ENCODE measurements at regions not wholly inside any gene's neighbourhood (a gene's known extent, or its start where the extent isn't known, plus 50 kb on each side); places are given as distances from the start of the nearest gene placed in this dataset.
"Not testable (repeated sequence)": the region's sequence is repeated elsewhere in the genome, so short reads cannot be mapped to it uniquely, and the experiment has no call there.

GRCh38 chr17:13812350-13812749 lies 210.6 kb upstream of the HS3ST3A1 start:
- POLR2A ChIA-PET: no interaction called here
- H3K36me3 Mint-ChIP-seq: no peaks in the 10 kb centered on the region

GRCh38 chr17:13813347-13814240 lies 211.9 kb upstream of the HS3ST3A1 start:
- H3K36me3 Mint-ChIP-seq: no peaks in the 10 kb centered on the region
- H3K27ac Mint-ChIP-seq: no peak overlapping the region
- ChIA-PET CTCF (interaction anchor here (0.6 kb wide), 1 partner anchor 25 kb away, joined by 4 read pairs; no protein-coding TSS in a partner anchor), POLR2A (no interaction called here)
- H3K27me3 Mint-ChIP-seq: no peaks in the 10 kb centered on the region
- H3K9me3 Mint-ChIP-seq: no peaks in the 10 kb centered on the region
- DNase-seq: no peak
- intact Hi-C loops (cut with micrococcal nuclease): no loop called here
- H3K4me1 Mint-ChIP-seq (ENCODE audit: low read depth): peaks cover 2% of the 10 kb centered on the region
- no peak overlapping the region for H3K4me3 Mint-ChIP-seq

More at GRCh38 chr17:13812350-13812749, 210.6 kb upstream of the HS3ST3A1 start:
- Mint-ChIP-seq H3K27ac (no peak overlapping the region), H3K4me3 (no peak overlapping the region), H3K4me1 (ENCODE audit: low read depth) (peaks cover 2% of the 10 kb centered on the region), H3K9me3 (no peaks in the 10 kb centered on the region), H3K27me3 (no peaks in the 10 kb centered on the region)
- CTCF ChIA-PET: no interaction called here
- intact Hi-C loops (cut with micrococcal nuclease): no loop called here
- no peak for DNase-seq

- Mint-ChIP-seq H3K27ac (no peak overlapping the region), H3K27me3 (no peaks in the 10 kb centered on the region), H3K4me1 (ENCODE audit: low read depth) (peaks cover 11% of the 10 kb centered on the region), H3K36me3 (peaks cover 3% of the 10 kb centered on the region), H3K9me3 (peaks cover 5% of the 10 kb centered on the region), H3K4me3 (no peak overlapping the region)
- intact Hi-C loops (cut with micrococcal nuclease): no loop called here
- DNase-seq: no peak
- ChIA-PET POLR2A (no interaction called here), CTCF (no interaction called here)
Observed at GRCh38 chr17:13822700-13823099, 221.0 kb upstream of the HS3ST3A1 start.

DNA sequence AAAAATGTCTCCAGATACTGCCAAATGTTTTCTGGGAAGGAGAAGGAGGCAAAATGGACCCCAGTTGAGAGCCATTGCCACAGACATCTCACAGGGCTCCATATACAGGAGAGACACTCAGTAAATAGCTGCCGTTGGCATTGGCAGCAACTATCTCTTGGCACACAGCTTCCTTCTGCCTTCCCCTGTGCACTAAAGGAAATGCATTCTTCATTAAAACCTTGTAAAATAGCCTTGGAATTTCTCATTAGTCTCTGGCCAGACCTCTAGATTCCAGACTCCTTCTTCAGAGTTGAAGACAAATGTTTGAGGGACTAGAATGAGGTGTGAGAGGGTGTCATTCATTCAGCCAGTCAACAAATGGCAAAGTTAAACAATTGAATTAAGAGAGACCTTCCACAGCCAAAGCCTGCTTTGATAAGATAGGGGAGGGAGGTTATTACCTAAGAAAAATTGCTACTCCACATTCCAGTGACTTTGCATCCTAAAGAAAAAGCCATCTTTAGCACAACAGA lies 223.9 kb upstream of the HS3ST3A1 start:
- CTCF ChIA-PET: no interaction called here
- no peak overlapping the region for H3K27ac Mint-ChIP-seq

GRCh38 chr17:13827118-13827517 lies 225.4 kb upstream of the HS3ST3A1 start:
- DNase-seq: no peak
- Mint-ChIP-seq H3K4me3 (no peak overlapping the region), H3K9me3 (peaks cover 9% of the 10 kb centered on the region), H3K4me1 (ENCODE audit: low read depth) (peaks cover 12% of the 10 kb centered on the region), H3K27ac (no peak overlapping the region), H3K36me3 (peaks cover 3% of the 10 kb centered on the region), H3K27me3 (no peaks in the 10 kb centered on the region)
- ChIA-PET POLR2A (interaction anchor here (1.0 kb wide), 1 partner anchor 474 kb away, joined by 3 read pairs; the partner anchor contains the start of gene HS3ST3B1), CTCF (no interaction called here)
- intact Hi-C loops (cut with micrococcal nuclease): no loop called here

More for the DNA sequence above, 223.9 kb upstream of the HS3ST3A1 start:
- no peak for DNase-seq
- intact Hi-C loops (cut with micrococcal nuclease): no loop called here
- Mint-ChIP-seq H3K4me3 (no peak overlapping the region), H3K4me1 (ENCODE audit: low read depth) (peaks cover 12% of the 10 kb centered on the region), H3K9me3 (peaks cover 9% of the 10 kb centered on the region), H3K27me3 (no peaks in the 10 kb centered on the region), H3K36me3 (peaks cover 3% of the 10 kb centered on the region)
- POLR2A ChIA-PET: no interaction called here

- POLR2A ChIA-PET: no interaction called here
- H3K27me3 Mint-ChIP-seq: no peaks in the 10 kb centered on the region
- CTCF ChIA-PET: no interaction called here
Observed at GRCh38 chr17:13833921-13834320, 232.2 kb upstream of the HS3ST3A1 start.

DNA sequence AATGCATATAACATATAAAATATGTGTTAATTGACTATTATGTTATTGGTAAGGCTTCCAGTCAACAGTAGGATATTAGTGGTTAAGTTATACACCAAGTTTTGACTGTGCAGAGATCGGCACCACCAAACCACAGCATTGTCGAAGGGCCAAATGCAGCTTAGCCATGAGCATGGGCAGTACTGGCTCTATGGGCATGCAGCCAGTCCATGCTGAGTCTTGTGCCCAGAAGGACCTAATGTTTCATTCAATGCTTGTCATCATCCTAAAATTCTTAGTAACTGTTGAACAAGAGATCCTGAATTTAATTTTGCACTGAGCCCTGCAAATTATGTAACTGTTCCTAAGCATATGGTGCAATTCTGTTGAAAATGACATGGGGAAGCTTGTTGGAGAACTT lies 233.4 kb upstream of the HS3ST3A1 start:
- no peak overlapping the region for H3K27ac Mint-ChIP-seq
- intact Hi-C loops (cut with micrococcal nuclease): no loop called here

More at GRCh38 chr17:13833921-13834320, 232.2 kb upstream of the HS3ST3A1 start:
- intact Hi-C loops (cut with micrococcal nuclease): no loop called here
- H3K27ac Mint-ChIP-seq: no peak overlapping the region
- DNase-seq: no peak
- no peaks in the 10 kb centered on the region for H3K9me3 Mint-ChIP-seq
- no peak overlapping the region for H3K4me3 Mint-ChIP-seq
- H3K36me3 Mint-ChIP-seq: no peaks in the 10 kb centered on the region
- H3K4me1 Mint-ChIP-seq (ENCODE audit: low read depth): no peaks in the 10 kb centered on the region

GRCh38 chr17:13837417-13837816 lies 231.9 kb upstream of the COX10 start:
- ChIA-PET CTCF (no interaction called here), POLR2A (no interaction called here)
- Mint-ChIP-seq H3K9me3 (no peaks in the 10 kb centered on the region), H3K4me3 (no peak overlapping the region), H3K4me1 (ENCODE audit: low read depth) (peaks cover 8% of the 10 kb centered on the region), H3K27ac (no peak overlapping the region), H3K27me3 (no peaks in the 10 kb centered on the region), H3K36me3 (no peaks in the 10 kb centered on the region)
- intact Hi-C loops (cut with micrococcal nuclease): no loop called here
- DNase-seq: no peak

More for the DNA sequence above, 233.4 kb upstream of the HS3ST3A1 start:
- Mint-ChIP-seq H3K4me3 (no peak overlapping the region), H3K27me3 (no peaks in the 10 kb centered on the region), H3K4me1 (ENCODE audit: low read depth) (peaks cover 2% of the 10 kb centered on the region), H3K36me3 (no peaks in the 10 kb centered on the region), H3K9me3 (no peaks in the 10 kb centered on the region)
- ChIA-PET CTCF (no interaction called here), POLR2A (no interaction called here)
- no peak for DNase-seq

DNA sequence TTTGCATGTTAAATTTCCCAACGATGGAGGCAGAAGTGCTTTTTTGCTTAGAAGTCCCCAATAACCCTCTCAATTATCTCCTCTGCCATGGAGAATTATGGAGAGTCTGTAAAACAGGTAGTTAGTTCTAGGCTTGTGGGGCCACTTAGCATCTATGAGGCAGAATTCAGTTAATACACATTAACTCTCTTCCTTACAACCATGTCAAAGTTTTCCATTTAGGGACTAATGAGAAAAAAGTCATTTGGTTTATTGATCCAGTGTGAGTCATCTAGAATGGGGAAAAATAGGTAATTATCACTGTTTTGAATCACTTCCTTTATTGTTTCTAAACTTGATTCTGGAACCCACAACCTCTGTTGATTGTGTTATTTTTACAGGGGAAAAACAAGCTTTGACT lies 229.1 kb upstream of the COX10 start:
- Mint-ChIP-seq H3K27me3 (no peaks in the 10 kb centered on the region), H3K4me3 (no peak overlapping the region), H3K36me3 (no peaks in the 10 kb centered on the region), H3K27ac (no peak overlapping the region), H3K9me3 (no peaks in the 10 kb centered on the region), H3K4me1 (ENCODE audit: low read depth) (peaks cover 8% of the 10 kb centered on the region)
- DNase-seq: no peak
- ChIA-PET POLR2A (no interaction called here), CTCF (no interaction called here)
- intact Hi-C loops (cut with micrococcal nuclease): no loop called here

GRCh38 chr17:13843862-13844635 lies 225.3 kb upstream of the COX10 start:
- no peaks in the 10 kb centered on the region for H3K27me3 Mint-ChIP-seq
- no peak overlapping the region for H3K4me3 Mint-ChIP-seq
- H3K4me1 Mint-ChIP-seq (ENCODE audit: low read depth): peaks cover 8% of the 10 kb centered on the region
- no peak for DNase-seq
- intact Hi-C loops (cut with micrococcal nuclease): no loop called here
- peaks cover 4% of the 10 kb centered on the region for H3K9me3 Mint-ChIP-seq
- ChIA-PET CTCF (no interaction called here), POLR2A (no interaction called here)
- no peak overlapping the region for H3K27ac Mint-ChIP-seq
- H3K36me3 Mint-ChIP-seq: peaks cover 4% of the 10 kb centered on the region

DNA sequence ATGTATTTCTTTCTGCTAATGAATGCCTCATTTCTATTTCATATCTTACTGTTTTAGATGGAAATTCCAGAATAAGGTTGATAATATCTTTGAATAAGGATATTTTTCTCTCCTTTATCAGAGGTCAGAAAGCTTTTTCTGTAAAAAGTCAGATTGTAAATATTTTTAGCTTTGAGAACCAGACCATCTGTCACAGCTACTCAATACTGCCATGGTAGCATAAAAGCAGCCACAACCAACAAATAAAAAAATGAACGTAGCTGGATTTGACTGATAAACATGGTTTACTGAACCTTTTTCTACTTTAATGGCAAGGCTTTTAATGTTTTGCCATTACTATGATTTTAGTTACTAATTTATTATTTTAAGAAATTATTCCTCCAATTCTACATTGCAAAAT lies 217.4 kb upstream of the COX10 start:
- DNase-seq: no peak
- Mint-ChIP-seq H3K27ac (no peak overlapping the region), H3K27me3 (no peaks in the 10 kb centered on the region), H3K4me3 (no peak overlapping the region), H3K36me3 (peaks cover 4% of the 10 kb centered on the region), H3K4me1 (ENCODE audit: low read depth) (no peaks in the 10 kb centered on the region), H3K9me3 (peaks cover 12% of the 10 kb centered on the region)
- intact Hi-C loops (cut with micrococcal nuclease): no loop called here
- POLR2A ChIA-PET: no interaction called here
- CTCF ChIA-PET: no interaction called here

DNA sequence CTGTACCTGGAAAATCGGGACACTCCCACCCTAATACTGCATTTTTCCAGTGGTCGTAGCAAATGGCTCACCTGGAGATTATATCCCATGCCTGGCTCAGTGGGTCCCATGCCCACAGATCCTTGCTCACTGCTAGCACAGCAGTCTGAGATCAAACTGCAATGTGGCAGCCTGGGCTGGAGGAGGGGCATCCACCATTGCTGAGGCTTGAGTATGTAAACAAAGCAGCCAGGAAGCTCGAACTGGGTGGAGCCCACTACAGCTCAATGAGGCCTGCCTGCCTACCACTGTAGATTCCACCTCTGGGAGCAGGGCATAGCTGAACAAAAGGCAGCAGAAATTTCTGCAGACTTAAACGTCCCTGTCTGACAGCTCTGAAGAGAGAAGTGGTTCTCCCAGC lies 213.6 kb upstream of the COX10 start:
- POLR2A ChIA-PET; CTCF ChIA-PET; H3K27me3 Mint-ChIP-seq; DNase-seq; H3K27ac Mint-ChIP-seq; H3K4me1 Mint-ChIP-seq (ENCODE audit: low read depth); H3K36me3 Mint-ChIP-seq; intact Hi-C loops (cut with micrococcal nuclease); H3K4me3 Mint-ChIP-seq: not testable (repeated sequence)
- H3K9me3 Mint-ChIP-seq: peaks cover 29% of the 10 kb centered on the region
